ENCODE measurements at regions not wholly inside any gene's neighbourhood (a gene's known extent, or its start where the extent isn't known, plus 50 kb on each side); places are given as distances from the start of the nearest gene placed in this dataset.

- no peak for TF ChIP-seq CHD7 (IDR thresholded peaks at IDR 0.05; ENCODE audit: insufficient replicate concordance, low read length)
- no peak for TF ChIP-seq KDM5A (IDR thresholded peaks at IDR 0.05; ENCODE audit: low read length)
- no peak for TF ChIP-seq ASH2L (IDR thresholded peaks at IDR 0.05; ENCODE audit: low read length)
- TF ChIP-seq SAP30 (IDR thresholded peaks at IDR 0.05; ENCODE audit: insufficient read depth, insufficient replicate concordance, low read length): no peak
- TF ChIP-seq USF2 (IDR thresholded peaks at IDR 0.05; ENCODE audit: low read length): no peak
- TF ChIP-seq SIX5 (IDR thresholded peaks at IDR 0.05; ENCODE audit: low read depth, low read length): no peak
- TF ChIP-seq BACH1 (IDR thresholded peaks at IDR 0.05; ENCODE audit: low read length): no peak
- TF ChIP-seq ZNF274 (IDR thresholded peaks at IDR 0.05; ENCODE audit: borderline replicate concordance, extremely low read depth, low read length): no peak
- no peak for TF ChIP-seq HDAC6 (IDR thresholded peaks at IDR 0.05; ENCODE audit: low read depth, low read length)
Observed at GRCh38 chr3:88283242-88283592, 133.5 kb downstream of the C3orf38 start (continued).

Measured in H1 (cell line).